ENCODE measurements at regions not wholly inside any gene's neighbourhood (a gene's known extent, or its start where the extent isn't known, plus 50 kb on each side); places are given as distances from the start of the nearest gene placed in this dataset.
"Not testable (repeated sequence)": the region's sequence is repeated elsewhere in the genome, so short reads cannot be mapped to it uniquely, and the experiment has no call there.

DNA sequence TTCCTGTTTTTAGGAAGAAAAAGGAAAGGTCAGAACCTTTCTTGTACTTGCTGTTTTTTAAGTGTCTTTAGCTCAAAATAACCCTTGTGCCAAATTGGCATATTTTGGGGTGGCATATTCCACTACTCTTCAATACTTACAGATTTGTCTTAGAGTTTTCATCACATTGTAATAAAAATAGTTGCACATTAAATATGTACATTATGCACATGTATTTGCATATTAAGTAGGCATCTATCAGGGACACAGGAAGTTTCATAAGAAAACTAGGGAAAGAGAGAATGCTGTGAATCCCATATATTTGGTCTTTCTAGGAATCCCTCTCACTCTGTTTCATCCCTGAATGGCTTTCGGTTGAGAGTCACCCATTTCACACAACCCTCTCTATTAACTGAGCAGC lies 139.6 kb downstream of the LARP7 start:
- no peak for DNase-seq

DNA sequence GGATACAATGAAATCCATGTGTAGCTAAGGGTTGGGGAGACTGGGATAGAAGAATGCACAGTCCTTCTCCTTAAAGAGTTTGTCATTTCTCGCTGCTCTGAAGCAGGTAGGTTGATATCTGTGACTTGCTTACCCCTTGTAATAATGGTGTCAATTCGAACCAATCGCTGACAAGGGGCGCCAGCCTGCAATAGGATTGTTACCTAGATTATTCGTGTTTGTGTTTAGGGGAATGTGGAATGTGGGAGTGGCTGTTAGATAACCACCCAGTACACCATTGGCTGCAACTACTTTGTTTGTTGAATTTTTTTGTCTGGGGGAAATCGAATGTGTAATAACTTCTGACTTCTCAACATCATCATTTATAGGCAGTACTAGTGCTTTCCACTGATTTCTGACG lies 141.6 kb downstream of the LARP7 start:
- no peak for DNase-seq

DNA sequence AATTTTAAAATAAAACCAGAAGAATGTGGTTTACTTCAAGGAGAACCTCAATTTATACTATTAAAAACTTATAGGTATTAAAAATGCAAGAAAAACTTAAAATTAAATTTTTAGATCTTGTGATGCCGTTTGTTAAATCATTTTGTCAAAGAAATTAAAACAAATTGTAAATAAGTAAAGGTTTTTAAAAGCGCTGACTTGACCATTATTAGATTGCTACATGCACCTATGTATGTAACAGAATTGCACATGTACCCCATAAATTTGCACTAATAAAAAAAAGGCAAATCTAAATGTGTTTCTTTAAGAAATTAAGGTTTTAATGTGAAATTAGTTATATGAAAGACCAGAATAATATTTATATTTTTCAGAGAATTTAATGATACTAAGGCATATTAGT lies 156.1 kb downstream of the LARP7 start:
- DNase-seq = no peak

DNA sequence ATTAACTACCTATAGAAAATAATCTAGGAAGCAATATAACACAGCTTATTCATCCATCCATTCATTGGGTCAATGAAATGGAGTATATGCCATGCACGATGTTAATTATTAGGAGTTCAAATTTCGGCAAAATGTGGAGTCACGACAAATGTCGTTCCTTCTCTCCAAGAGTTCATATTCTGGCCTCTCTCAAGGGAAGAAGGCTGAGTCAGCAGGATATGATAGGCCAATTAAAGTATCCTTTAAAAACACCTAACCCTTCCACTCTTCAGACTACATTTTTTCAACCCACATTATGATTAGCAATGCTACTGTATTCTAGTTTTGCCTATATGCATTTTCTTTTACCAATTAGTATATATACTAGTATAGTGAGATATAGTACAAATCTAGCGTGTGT lies 163.1 kb downstream of the LARP7 start:
- DNase-seq = no peak

DNA sequence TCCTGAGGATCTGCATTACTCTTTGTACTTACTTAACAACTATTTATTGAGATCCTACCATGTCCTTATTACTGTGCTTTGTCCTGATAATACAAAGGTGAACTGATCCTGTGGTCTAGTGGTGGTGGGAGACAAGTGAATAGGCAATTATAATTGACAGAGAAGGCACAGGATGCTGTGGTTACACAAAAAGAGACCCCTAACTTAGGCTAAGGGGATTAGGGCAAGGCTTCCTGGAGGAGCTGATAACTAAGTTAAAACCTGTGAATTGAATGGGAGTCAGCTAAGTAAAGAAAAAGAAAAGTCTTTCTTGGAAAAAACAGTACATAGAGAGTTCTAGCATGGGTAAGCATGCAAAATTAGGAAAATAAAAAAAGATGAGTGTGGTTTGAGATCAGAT lies 164.4 kb downstream of the LARP7 start:
- DNase-seq = no peak

DNA sequence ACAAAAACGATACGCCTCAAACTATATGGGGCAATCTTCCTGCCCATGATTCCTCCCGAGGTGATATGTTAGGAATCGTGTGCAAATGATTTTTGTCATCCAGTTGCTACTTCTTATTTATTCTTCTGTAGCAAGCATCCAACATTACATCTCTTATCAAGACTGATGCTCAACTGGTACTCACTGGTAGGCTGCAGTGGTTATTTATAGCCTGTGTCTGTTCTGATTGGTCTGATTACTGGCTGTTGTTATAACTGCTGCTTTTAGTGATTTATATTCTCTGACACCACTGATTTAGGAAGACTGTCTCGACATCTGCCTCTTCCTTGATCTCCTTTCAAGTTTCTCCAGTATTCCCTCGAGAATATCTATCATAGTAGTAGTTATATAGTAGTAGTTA lies 165.8 kb downstream of the LARP7 start:
- DNase-seq = no peak

DNA sequence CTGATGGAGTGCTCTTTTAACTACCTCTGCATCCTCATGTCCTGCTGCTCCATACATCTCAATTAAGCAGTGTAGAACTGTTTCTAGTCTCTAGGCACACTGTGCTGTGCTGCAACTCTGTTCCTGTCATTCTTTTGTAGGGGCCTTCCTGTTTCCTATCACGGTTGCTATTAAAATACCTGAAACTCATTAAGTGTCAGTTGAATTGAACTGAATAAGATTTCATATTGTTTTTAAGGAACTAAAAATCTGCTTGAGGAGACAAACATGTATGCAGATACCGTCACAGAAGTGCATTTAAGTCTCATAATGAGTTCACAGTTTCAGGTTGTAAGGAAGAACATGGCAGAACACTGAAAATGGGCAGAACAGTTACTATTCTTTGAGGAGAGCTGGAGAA lies 170.1 kb downstream of the LARP7 start:
- DNase-seq = no peak

DNA sequence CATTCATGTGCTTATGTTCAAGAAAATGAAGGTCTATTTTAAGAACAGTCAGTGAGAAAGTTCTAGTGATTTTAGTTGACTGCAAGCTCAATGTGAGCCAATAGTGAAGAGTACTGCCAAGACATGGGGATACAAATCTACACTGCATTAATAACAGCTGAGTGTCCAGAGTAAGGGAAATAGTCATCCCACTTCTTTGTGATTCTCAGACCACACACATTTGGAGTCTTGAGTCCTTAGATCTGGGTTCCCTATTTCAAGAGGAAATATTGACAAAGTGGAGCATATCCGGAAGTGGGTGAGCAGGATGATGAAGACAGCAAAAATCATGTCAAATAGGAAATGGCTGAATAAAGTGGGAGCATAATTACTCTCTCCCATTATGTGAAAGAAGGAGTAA lies 171.1 kb downstream of the LARP7 start:
- peak; percentile 55 for DNase-seq

DNA sequence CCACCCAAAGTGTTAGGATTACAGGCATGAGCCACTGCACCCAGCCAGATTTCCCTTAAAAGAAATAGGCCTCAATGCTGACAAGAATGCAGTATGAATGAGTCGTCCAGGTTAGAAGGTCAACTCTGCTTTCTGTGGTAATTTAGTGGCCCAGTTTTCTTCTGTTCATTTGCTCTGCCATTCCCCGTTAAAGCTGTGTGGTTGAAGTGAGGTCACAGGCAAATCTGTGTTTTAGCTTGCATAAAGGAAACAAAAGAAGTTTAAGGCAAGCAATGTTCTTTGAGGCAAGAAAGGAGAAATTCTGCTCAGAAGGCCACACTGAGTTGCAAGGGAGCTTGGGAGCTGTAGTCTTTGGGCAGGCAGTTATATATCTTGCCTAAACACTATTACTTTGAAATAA lies 176.8 kb downstream of the LARP7 start:
- no peak for DNase-seq

DNA sequence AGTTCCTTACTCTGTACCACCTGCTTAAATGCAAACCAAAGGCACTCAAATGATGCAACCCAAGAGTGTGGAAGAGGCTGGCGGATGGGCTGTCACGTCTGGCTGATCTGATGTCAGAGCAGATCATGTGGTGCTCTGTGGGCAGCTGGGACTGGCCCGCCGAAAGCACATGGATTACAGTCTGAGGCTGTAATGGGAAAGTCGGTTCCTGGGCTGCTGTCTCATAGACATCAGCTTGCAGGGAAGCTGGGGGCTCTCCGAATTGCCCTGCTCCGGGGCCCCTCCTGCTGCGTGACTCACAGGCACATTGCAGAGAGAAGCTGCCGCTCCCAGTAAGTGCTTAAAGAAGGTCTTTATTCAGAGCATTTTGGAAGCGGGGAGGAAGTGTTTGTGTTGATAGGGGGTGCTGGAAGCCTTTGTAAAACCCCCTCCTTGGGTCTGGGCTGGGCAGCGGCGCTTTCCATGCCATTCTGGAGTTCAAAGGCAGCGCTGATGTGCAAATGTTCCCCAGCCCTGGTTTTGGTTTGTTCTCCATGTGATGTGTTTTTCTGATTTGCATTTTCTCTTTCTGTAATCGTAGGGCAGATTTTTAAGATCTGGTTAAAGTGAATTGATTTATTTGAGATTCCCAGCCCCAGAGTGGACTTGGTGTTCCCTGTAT lies 181.1 kb downstream of the LARP7 start:
- peak; percentile 86 for DNase-seq

DNA sequence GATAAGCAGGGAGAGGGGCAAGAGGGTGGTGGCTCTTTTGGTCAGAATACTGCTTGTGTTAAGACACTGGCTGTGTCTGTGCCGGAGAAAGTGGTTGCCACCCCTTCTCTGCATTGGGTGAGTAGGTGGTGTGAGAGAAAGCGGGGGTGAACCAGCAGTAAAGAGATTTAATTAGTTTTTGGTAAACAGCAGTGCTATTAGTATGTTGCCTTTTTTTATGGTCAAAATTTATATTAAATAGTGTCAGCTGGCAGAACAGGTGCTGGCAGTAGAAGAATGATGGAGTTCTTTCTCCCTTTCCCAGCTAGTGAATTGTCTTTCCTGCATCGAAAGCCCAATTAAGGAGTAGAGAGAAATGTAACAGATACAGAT lies 181.6 kb downstream of the LARP7 start:
- no peak for DNase-seq

DNA sequence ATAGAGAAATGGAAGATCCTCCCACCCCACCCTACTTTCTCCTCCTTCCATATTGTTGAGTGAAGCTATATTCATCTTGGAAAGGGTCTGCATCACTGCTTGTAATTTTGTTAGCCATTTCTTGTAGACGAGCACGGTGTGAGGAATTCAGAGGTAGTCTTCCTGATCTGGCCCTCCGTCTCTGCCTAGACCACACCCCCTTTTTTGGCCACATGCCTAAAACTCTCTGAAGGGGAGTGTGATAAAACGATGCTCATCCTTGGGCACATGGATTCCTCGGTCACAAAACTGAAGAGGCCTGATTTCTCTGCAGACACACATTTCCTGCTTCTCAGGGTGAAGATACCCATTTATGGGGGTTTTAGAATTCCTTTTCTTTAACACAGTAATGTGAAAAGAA lies 182.8 kb downstream of the LARP7 start:
- no peak for DNase-seq

DNA sequence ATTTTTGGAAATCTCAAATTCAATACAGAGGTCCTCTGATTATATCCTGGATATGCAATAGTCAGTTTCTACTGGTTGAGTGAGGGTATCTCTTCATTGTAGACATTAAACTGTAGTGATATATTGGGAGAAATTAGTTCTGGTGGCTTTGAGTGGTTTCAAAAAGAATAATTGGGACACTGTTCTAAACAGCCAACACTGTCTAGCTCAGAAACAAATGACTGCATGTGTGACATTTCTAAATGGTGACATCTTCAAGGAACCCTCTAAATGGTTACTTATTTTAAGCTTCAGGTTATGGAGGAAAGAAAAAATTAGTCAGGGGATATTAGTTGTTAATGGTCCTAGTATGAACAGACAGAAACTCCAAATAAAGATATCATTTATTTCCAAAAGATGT lies 186.2 kb downstream of the LARP7 start:
- DNase-seq = no peak

DNA sequence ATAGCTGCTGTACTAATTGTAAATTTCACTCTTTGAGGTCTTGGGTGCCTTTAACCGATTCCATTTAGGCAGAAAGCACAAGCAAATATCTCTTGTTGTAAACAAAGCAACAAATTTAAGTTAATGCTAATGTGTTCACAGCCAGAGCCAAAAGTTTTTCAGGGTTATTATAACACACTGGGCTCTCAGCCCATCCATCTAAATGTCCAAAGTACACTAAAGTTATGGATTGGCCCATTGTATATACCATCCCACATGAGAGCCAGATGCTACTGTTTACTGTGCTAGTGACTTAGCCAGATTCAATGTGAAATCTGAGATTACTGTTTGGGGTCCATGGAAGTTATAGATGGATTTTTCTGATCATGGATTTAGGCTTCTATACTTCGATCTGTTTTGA lies 186.7 kb downstream of the LARP7 start:
- no peak for DNase-seq

DNA sequence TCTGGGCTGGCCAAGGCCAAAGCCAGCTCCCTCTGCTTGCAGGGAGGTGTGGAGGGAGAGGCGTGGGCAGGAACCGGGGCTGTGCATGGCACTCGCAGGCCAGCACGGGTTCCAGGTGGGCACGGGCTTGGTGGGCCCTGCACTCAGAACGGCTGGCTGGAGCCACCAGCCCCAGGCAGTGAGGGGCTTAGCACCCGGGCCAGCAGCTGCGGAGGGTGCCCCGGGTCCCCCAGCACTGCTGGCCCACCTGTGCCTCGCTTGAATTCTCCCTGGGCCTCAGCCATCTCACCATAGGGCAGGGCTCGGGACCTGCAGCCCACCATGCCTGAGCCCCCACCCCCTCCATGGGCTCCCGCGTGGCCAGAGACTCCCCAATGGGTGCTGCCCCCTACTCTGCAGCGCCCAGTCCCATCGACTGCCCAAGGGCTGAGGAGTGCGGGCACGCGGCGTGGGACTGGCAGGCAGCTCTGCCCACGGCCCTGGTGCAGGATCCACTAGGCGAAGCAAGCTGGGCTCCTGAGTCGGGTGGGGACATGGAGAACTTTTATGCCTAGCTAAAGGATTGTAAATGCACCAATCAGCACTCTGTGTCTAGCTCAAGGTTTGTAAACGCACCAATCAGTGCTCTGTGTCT lies 193.9 kb downstream of the LARP7 start:
- DNase-seq = no peak

DNA sequence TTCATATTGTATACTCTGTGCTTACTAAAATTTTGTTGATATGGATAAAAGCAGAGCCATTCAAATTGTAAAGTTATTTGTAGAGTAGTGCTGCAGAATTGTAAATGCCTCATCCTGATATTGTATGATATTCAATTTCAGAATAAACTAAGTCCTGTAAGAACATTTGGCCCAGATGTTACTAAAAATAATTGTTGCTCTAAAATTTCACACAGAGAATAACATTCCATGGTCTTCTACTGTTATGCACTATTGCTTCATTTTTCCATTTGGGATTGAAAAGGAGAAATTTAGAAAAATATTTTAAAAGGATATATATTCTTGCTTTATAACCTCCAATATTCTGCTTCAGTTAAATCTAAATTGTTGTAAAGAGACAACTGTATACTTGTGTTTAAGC lies 195.6 kb downstream of the LARP7 start:
- DNase-seq = no peak

DNA sequence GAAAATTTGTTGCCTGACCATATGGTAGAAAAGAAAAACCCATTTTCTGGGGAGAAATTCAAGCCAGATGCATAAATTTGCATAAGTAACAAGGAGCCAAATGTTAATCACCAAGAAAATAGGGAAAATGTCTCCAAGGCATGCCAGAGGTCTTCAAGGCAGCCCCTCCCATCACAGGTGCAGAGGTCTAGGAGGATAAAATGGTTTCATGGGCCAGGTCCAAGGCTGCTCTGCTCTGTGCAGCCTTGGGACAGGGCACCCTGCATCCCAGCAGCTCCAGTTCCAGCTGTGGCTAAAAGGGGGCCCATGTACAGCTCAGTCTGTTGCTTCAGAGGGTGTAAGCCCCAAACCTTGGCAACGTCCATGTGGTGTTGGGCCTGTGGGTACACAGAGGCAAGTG lies 200.0 kb downstream of the LARP7 start:
- no peak for DNase-seq

DNA sequence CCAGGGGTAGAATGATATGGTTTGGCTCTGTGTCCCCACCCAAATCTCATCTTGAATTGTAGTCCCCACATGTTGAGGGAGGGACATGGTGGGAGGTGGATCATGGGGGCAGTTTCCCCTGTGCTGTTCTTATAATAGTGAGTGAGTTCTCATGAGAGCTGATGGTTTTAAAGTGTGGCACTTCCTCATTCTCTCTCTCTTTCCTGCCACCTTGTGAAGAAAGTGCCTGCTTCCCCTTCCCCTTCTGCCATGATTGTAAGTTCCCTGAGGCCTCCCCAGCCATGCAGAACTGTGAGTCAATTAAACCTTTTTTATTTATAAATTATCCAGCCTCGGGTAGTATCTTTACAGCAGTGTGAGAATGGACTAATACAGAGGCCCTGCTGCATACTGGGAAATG lies 201.1 kb downstream of the LARP7 start:
- DNase-seq = not testable (repeated sequence)

DNA sequence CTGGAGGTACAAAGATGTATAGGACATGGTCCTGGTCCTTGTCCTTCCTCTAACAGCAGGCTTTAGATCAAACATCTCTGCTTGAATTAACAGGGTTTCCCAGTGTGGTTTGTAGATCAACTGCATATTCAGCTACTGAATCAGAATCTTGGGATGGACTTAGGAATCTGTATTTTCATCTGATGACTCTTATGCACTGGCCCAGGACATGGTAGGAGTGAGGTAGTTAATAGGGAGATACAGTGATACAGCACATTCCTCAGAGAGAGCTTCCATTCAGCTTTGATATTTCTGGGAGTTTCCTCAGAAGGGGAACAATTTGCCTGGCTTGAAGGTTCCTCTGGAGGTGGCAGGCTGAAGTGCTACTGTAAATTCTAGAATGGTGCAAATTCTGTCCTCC lies 203.1 kb downstream of the LARP7 start:
- DNase-seq = no peak

DNA sequence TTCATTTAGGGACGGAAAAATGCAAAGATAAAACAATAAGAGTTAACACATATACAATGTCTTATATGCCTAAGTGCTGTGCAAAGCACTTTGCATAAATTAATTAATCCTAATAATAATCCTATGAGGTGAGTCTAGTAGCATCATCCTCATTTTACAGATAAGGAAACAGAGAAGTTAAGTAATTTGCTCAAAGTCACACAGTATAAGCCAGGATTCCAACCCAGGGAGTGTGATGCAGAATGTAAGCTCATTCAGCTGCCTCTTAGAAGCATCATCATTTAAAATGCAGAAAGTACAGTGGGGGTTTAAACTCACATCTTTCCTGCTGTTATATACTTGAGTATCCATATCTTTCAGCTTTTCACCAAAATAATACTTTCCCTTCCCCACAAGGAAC lies 203.7 kb downstream of the LARP7 start:
- DNase-seq = no peak

DNA sequence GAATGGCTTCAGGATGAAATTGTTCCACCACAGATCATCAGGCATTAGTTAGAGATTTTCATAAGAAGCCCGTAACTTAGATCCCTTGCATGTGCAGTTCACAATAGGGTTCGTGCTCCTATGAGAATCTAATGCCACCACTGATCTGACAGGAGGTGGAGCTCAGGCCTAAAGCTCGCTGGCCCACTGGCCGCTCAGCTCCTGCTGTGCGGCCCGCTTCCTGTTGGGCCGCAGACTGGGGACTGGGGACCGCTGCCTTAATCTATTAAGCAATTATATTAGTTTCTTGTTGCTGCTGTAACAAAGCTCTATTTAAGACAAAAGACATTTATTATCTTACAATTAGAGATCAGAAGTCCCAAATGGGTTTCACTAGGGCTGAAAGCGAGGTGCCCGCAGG lies 205.6 kb downstream of the LARP7 start:
- DNase-seq = no peak

DNA sequence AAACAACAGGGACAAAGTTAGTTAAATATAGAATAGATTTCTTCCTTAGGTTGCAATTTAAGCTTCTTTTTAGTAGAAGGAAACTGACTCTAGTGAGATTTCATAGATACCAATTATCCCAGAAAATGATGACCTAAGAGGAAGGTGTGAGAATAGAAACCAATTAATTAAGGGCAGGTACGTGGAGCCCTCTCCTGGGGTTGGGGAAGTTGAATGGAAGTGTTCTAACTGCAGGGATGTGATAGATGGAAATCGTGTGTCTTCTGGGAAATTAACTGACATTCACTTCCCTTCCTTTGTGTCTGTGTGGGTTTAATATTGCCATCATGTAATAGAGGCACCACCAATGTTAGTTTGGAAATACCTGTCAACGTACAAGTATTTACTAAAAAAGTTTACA lies 204.1 kb upstream of the ANK2 start:
- DNase-seq = no peak

DNA sequence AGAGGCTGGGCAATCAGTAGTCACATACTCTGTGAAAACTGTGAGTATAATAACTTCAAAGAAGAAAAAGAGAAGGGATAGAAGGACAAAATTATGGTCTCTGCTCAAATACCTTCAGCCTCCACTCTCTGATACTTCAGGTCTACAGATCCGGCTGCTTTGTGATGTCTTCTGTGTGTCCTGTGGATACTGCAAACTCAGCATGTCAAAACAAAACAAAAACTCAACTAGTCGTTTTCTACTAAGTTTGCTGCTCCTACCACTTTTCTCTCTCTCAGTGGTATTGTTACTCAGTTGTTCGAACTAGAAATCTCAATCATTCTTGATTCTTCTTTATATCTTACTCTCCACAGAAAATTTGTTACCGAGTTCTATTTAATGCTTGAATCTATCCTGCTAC lies 202.4 kb upstream of the ANK2 start:
- no peak for DNase-seq

DNA sequence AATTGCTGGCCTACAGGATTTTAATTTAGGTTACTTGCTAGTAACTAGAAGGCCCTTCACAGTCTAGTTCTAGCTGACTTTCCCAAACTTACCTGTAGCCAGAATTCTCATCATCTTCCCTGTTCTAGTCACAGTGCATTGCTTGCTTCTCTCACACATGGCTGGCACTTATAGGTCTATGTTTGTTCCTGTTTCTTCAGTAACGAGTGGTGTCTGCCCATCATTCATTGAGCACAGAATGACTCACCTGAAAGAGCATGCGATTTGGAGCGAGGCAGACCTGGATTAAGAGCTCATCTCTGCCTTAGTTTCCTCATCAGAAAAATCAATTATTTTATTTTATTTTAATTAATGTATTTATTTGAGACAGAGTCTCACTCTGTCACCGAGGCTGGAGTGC lies 201.7 kb upstream of the ANK2 start:
- no peak for DNase-seq

DNA sequence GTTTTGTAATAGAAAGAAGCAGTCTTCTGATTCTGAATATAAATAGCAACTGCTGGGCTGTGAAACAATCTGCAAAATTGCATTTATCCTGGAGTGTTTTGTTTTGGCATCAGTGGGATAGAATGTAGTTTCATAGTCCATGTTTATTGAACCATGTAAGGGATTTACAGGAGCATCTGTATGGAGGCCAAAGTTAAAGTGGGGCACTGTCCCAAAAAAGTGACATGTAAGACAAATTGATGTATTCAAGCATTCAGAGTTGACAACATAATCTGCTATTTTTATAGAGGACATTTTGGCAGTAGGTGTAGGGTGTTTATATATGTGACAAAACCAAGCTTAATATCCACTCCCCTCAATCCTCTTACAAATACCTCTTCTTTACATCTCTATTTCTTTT lies 200.5 kb upstream of the ANK2 start:
- no peak for DNase-seq
